HepG2 (cell line): ENCODE measurements at regions not wholly inside any gene's neighbourhood (a gene's known extent, or its start where the extent isn't known, plus 50 kb on each side); places are given as distances from the start of the nearest gene placed in this dataset.

Experiments used
- ATAC-seq: fragments of 200-7000 bp; cut with Tn5 transposase; 3 replicates; pipeline ENCODE4 v1.9.1; 2020; ENCODE audit warnings: mild to moderate bottlenecking, moderate library complexity
- BruUV-seq: library from RNA; stranded (reverse); fragments of 400-500 nt; replicated peaks from 2 replicates; lab custom pipeline; 2021; lab: Mats Ljungman, UMichigan
- CTCF ChIA-PET: fragments of 300-600 bp; formaldehyde crosslinking; extraction: SDS; loops from one replicate; lab custom pipeline; 2021; ENCODE audit warnings: low total read pairs, inconsistent platforms, low intra/inter-chr PET ratio; lab: Yijun Ruan, JAX
- POLR2A ChIA-PET: fragments of 350-600 bp; sonication (Branson Sonifier 250); formaldehyde crosslinking; loops from one replicate; lab custom pipeline; 2020; ENCODE audit warnings: antibody characterized with exemption, inconsistent platforms; lab: Yijun Ruan, JAX
- DNase-seq: peaks from one replicate; pipeline ENCODE4 v3.0.0-alpha.2; 2015; ENCODE audit warnings: low spot score
- FAIRE-seq: peaks from 3 replicates; lab custom pipeline; 2011; peaks lifted over from hg19 to GRCh38; lab: Jason Lieb, UNC
- H2AFZ ChIP-seq: one replicate; pipeline ENCODE4 v1.6.1; 2011; ENCODE audit warnings: low read length, inconsistent platforms
- H3K27ac ChIP-seq: fragments of 300-600 bp; 3 replicates; pipeline ENCODE4 v1.8.0; 2011; ENCODE audit warnings: mixed run types, mild to moderate bottlenecking, mixed read lengths, low read length, inconsistent platforms; ENCODE audit not compliant: insufficient read depth; ENCODE audit errors: extremely low read length
- H3K27me3 ChIP-seq, 2 experiments: fragments of 200-600 bp in 1 of 2; 2 replicates in 1 of 2; 3 replicates in 1 of 2; pipeline versions ENCODE4 v1.6.0 to v1.8.0; 2011; ENCODE audit warnings: low read length in 2 of 2, mild to moderate bottlenecking in 2 of 2, moderate library complexity in 2 of 2, inconsistent platforms in 1 of 2; ENCODE audit not compliant: insufficient read depth in 2 of 2, control insufficient read depth in 1 of 2
- H3K36me3 ChIP-seq, 2 experiments: fragments of 200-600 bp in 1 of 2; replicated peaks in 1 of 2; 2 replicates in 1 of 2; 3 replicates in 1 of 2; pipeline versions ENCODE4 v1.5.1 to v1.8.0; 2011; ENCODE audit warnings: low read length in 2 of 2, inconsistent platforms in 1 of 2; ENCODE audit not compliant: insufficient read depth in 2 of 2, control insufficient read depth in 1 of 2
- H3K4me1 ChIP-seq: 2 replicates; pipeline ENCODE4 v1.5.1; 2012; ENCODE audit warnings: low read length, inconsistent platforms; ENCODE audit not compliant: insufficient read depth
- H3K4me2 ChIP-seq: 2 replicates; pipeline ENCODE4 v1.6.0; 2011; ENCODE audit warnings: low read depth, low read length, inconsistent platforms
- H3K4me3 ChIP-seq, 3 experiments: fragments of 200-600 bp in 1 of 3; sonication (generic), shearing (Covaris generic) in 1 of 3; replicated peaks in 1 of 3; 2 replicates each; pipeline ENCODE4 v1.5.1; 2011 to 2016; ENCODE audit warnings: low read length in 3 of 3, inconsistent platforms in 2 of 3, low read depth in 2 of 3, mild to moderate bottlenecking in 2 of 3, control low read depth in 1 of 3, mixed read lengths in 1 of 3; ENCODE audit not compliant: insufficient read depth in 1 of 3
- H3K79me2 ChIP-seq: one replicate; pipeline ENCODE4 v1.6.1; 2011; ENCODE audit warnings: low read length, inconsistent platforms; ENCODE audit not compliant: insufficient read depth
- H3K9ac ChIP-seq: 2 replicates; pipeline ENCODE4 v1.6.0; 2011; ENCODE audit warnings: mild to moderate bottlenecking, low read depth, low read length, inconsistent platforms; ENCODE audit not compliant: insufficient read depth
- H3K9me3 ChIP-seq: 2 replicates; pipeline ENCODE4 v1.5.1; 2012; ENCODE audit warnings: mild to moderate bottlenecking, low read length
- H4K20me1 ChIP-seq: 2 replicates; pipeline ENCODE4 v1.6.0; 2011; ENCODE audit warnings: inconsistent platforms, mild to moderate bottlenecking, low read length, moderate library complexity; ENCODE audit not compliant: insufficient read depth
- ARNTL ChIP-seq: sonication (generic); formaldehyde crosslinking; IDR thresholded peaks from 2 replicates; pipeline ENCODE4 v1.4.0; 2020; ENCODE audit warnings: mild to moderate bottlenecking, missing genetic modification reagents
- NFAT5 ChIP-seq: sonication (generic); formaldehyde crosslinking; IDR thresholded peaks from 2 replicates; pipeline ENCODE4 v1.4.0; 2020; ENCODE audit warnings: missing genetic modification reagents
- NR2F2 ChIP-seq: IDR thresholded peaks from 2 replicates; pipeline ENCODE4 v1.6.1; 2012; ENCODE audit warnings: low read depth, inconsistent platforms, borderline replicate concordance
- SRSF9 ChIP-seq: fragments of 200-400 bp; formaldehyde crosslinking; IDR thresholded peaks from 2 replicates; pipeline ENCODE4 v1.6.1; 2018; ENCODE audit warnings: borderline replicate concordance, mild to moderate bottlenecking, low read depth, low read length; ENCODE audit not compliant: insufficient read depth, poor library complexity, severe bottlenecking
- SUZ12 ChIP-seq: fragments of 150-350 bp; IDR thresholded peaks from 2 replicates; pipeline ENCODE4 v1.6.1; 2014; ENCODE audit warnings: low read depth, low read length
- ZNF326 ChIP-seq: sonication (generic); formaldehyde crosslinking; IDR thresholded peaks from 2 replicates; pipeline ENCODE4 v1.4.0; 2020; ENCODE audit warnings: missing genetic modification reagents, borderline replicate concordance
- ZNF724P ChIP-seq: sonication (generic); formaldehyde crosslinking; IDR thresholded peaks from 2 replicates; pipeline ENCODE4 v1.8.0; 2022; ENCODE audit warnings: missing genetic modification reagents, borderline replicate concordance
- WGBS: methylation state at CpG from one replicate; pipeline ENCODE4 v1.1.6; 2017; ENCODE audit warnings: low lambda C conversion rate; 5-methylcytosine and 5-hydroxymethylcytosine counted together
- in situ Hi-C: cut with HindIII; loops from 2 replicates; pipeline ENCODE4 v1.10.0; 2017; ENCODE audit warnings: low pct_unique_long_range_greater_than_20kb; ENCODE audit not compliant: extremely low pct_ligation_motif_present
- intact Hi-C: fragments of 100-400 bp; cut with micrococcal nuclease; formaldehyde crosslinking; loops from one replicate; pipeline ENCODE4 v1.10.0; 2022; ENCODE audit not compliant: unreplicated experiment

GRCh38 chr16:63462316-63462715 lies 1426.1 kb upstream of the CDH8 start:
- H4K20me1 ChIP-seq, result no peaks in the 10 kb centered on the region
- no peak for FAIRE-seq
- no peak for DNase-seq
- TF ChIP-seq ARNTL (CRISPR knock-in tag) (no peak), ZNF724P (no peak), NFAT5 (CRISPR knock-in tag) (no peak), NR2F2 (no peak), ZNF326 (CRISPR knock-in tag) (no peak), SUZ12 (no peak), SRSF9 (no peak)
- H3K9ac ChIP-seq, result no peak overlapping the region
- H3K27ac ChIP-seq, result no peak overlapping the region
- no peaks in the 10 kb centered on the region for H3K79me2 ChIP-seq
- no peaks in the 10 kb centered on the region for H3K27me3 ChIP-seq
- H3K4me1 ChIP-seq, result no peaks in the 10 kb centered on the region
- intact Hi-C loops, result no loop called here
- no peak overlapping the region for H3K4me2 ChIP-seq
- BruUV-seq, result no TSS peak
- ATAC-seq, result no peak
- ChIA-PET POLR2A (no interaction called here), CTCF (no interaction called here)
- in situ Hi-C loops, result loop anchor here (25.0 kb wide), 1 partner anchor 1650 kb away; the partner anchor contains the start of gene CDH11
- 0 out of 2 replicates have a peak, but pooled peaks cover 6% of the 10 kb centered on the region for H3K9me3 ChIP-seq
- H2AFZ ChIP-seq, result no peak overlapping the region
- no peaks in the 10 kb centered on the region for H3K36me3 ChIP-seq
- WGBS, result 5% methylated on average over 1 of the region's 1 CpG
- H3K4me3 ChIP-seq, result no peak overlapping the region
